ENCODE measurements at regions not wholly inside any gene's neighbourhood (a gene's known extent, or its start where the extent isn't known, plus 50 kb on each side); places are given as distances from the start of the nearest gene placed in this dataset.
A peak's percentile ranks its signal among the peaks of the same experiment; 100 is the strongest.

GRCh38 chr20:48358176-48359054 is 469.4 kb downstream of the PREX1 start:
- Histone ChIP-seq H3K9ac (ENCODE audit: insufficient read depth, low read depth, low read length) (no peak overlapping the region), H3K9me3 (ENCODE audit: low read length) (peaks cover 8% of the 10 kb centered on the region), H3K4me1 (ENCODE audit: insufficient read depth, low read length) (peaks cover 55% of the 10 kb centered on the region), H3K79me2 (ENCODE audit: insufficient read depth, low read length) (no peaks in the 10 kb centered on the region), H3K4me3 (replicated peaks in 1 of 3; ENCODE audit: insufficient read depth in 1 of 3, low read depth in 2 of 3, low read length in 3 of 3) (no peak overlapping the region), H4K20me1 (ENCODE audit: insufficient read depth, low read length) (no peaks in the 10 kb centered on the region), H3K27me3 (ENCODE audit: control insufficient read depth in 1 of 2, insufficient read depth in 2 of 2, low read length in 2 of 2) (no peaks in the 10 kb centered on the region), H3K36me3 (replicated peaks in 1 of 2; ENCODE audit: control insufficient read depth in 1 of 2, insufficient read depth in 2 of 2, low read length in 2 of 2) (no peaks in the 10 kb centered on the region), H3K27ac (ENCODE audit: extremely low read length, insufficient read depth, low read length) (no peak overlapping the region), H2AFZ (ENCODE audit: low read length) (no peak overlapping the region), H3K4me2 (ENCODE audit: low read depth, low read length) (peak overlapping the region; percentile 40; the same call in 1 of the 2 replicates)
- TF ChIP-seq CREB1 (IDR thresholded peaks at IDR 0.05), result peak; percentile 67
- no peak for TF ChIP-seq CREB1 (CRISPR knock-in tag; IDR thresholded peaks at IDR 0.05)
- no peak for TF ChIP-seq USF2 (IDR thresholded peaks at IDR 0.05; ENCODE audit: low read depth, low read length)
- 0 out of 2 replicates have a peak, but pooled peaks have one; percentile 18 for TF ChIP-seq USF2 (CRISPR knock-in tag; IDR thresholded peaks at IDR 0.05; ENCODE audit: borderline replicate concordance)
- TF ChIP-seq CTCF (CRISPR knock-in tag; IDR thresholded peaks at IDR 0.05), result peak; percentile 22; the same call in 1 of the 2 replicates
- TF ChIP-seq HNF4A (CRISPR knock-in tag; IDR thresholded peaks at IDR 0.05), result peak; percentile 55
- TF ChIP-seq TFDP1 (CRISPR knock-in tag; IDR thresholded peaks at IDR 0.05; ENCODE audit: borderline replicate concordance), result peak; percentile 48; the same call in 1 of the 2 replicates
- TF ChIP-seq ZBTB7B (CRISPR knock-in tag; IDR thresholded peaks at IDR 0.05), result no peak
- no peak for TF ChIP-seq TCF7L2 (IDR thresholded peaks at IDR 0.05; ENCODE audit: low read depth, low read length)
- TF ChIP-seq MTERF4 (CRISPR knock-in tag; IDR thresholded peaks at IDR 0.05), result 0 out of 2 replicates have a peak, but pooled peaks have one; percentile 54
- 0 out of 2 replicates have a peak, but pooled peaks have one; percentile 18 for TF ChIP-seq HNF4G (IDR thresholded peaks at IDR 0.05; ENCODE audit: borderline replicate concordance, low read depth, low read length)
- no peak for TF ChIP-seq HNF4G (CRISPR knock-in tag; IDR thresholded peaks at IDR 0.05; ENCODE audit: borderline replicate concordance, low read depth)
- peak; percentile 36 for TF ChIP-seq TEAD3 (CRISPR knock-in tag; optimal IDR thresholded peaks at IDR 0.05; ENCODE audit: borderline replicate concordance)
- TF ChIP-seq ZNF605 (CRISPR knock-in tag; IDR thresholded peaks at IDR 0.05), result 0 out of 2 replicates have a peak, but pooled peaks have one; percentile 27
- ATAC-seq (peak; percentile 54), DNase-seq (ENCODE audit: low spot score) (no peak), FAIRE-seq (peak; percentile 26)
- in situ Hi-C loops (cut with HindIII; ENCODE audit: extremely low pct_ligation_motif_present, low pct_unique_long_range_greater_than_20kb) (no loop called here), intact Hi-C loops (cut with micrococcal nuclease; ENCODE audit: unreplicated experiment) (loop anchor here (1.0 to 5.0 kb wide), 2 partner anchors 12 to 49 kb away; no protein-coding TSS in a partner anchor)
- BruUV-seq (replicated peaks), result no TSS peak
- POLR2A ChIA-PET, result interaction anchor here (1.0 to 2.8 kb wide), 5 partner anchors 14 to 262 kb away, joined by 3 to 13 read pairs (median 5); no protein-coding TSS in a partner anchor
- 43% methylated on average over 11 of the region's 11 CpGs for WGBS (ENCODE audit: low lambda C conversion rate)
- CTCF ChIA-PET (ENCODE audit: low intra/inter-chr PET ratio, low total read pairs), result no interaction called here
